ENCODE measurements at regions not wholly inside any gene's neighbourhood (a gene's known extent, or its start where the extent isn't known, plus 50 kb on each side); places are given as distances from the start of the nearest gene placed in this dataset.

GRCh38 chr2:47266939-47267710, 90.8 kb upstream of the CALM2 start:
- intact Hi-C loops (cut with DNase I), result loop anchor here in 1 of 2 donors (10.0 kb wide), 1 partner anchor 262 kb away; no protein-coding TSS in a partner anchor
- no peak overlapping the region for H3K27ac ChIP-seq
- no peak for DNase-seq
- no peak overlapping the region for H3K4me3 ChIP-seq
- 85 to 98% (median 93%) methylated on average over 5 to 8 of the region's 8 CpGs for WGBS, 4 donors
- peaks cover 6 to 15% of the 10 kb centered on the region in 2 donors for H3K4me1 ChIP-seq (replicated peaks in 1 of 2)
- TF ChIP-seq POLR2A (IDR thresholded peaks at IDR 0.05), result no peak
- TF ChIP-seq, protein P1, sequence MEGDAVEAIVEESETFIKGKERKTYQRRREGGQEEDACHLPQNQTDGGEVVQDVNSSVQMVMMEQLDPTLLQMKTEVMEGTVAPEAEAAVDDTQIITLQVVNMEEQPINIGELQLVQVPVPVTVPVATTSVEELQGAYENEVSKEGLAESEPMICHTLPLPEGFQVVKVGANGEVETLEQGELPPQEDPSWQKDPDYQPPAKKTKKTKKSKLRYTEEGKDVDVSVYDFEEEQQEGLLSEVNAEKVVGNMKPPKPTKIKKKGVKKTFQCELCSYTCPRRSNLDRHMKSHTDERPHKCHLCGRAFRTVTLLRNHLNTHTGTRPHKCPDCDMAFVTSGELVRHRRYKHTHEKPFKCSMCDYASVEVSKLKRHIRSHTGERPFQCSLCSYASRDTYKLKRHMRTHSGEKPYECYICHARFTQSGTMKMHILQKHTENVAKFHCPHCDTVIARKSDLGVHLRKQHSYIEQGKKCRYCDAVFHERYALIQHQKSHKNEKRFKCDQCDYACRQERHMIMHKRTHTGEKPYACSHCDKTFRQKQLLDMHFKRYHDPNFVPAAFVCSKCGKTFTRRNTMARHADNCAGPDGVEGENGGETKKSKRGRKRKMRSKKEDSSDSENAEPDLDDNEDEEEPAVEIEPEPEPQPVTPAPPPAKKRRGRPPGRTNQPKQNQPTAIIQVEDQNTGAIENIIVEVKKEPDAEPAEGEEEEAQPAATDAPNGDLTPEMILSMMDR (IDR thresholded peaks at IDR 0.05), result no peak
- no peaks in the 10 kb centered on the region for H3K27me3 ChIP-seq
- no peaks in the 10 kb centered on the region for H3K36me3 ChIP-seq (replicated peaks in 1 of 2)
- H3K9me3 ChIP-seq (replicated peaks in 1 of 3), result no peaks in the 10 kb centered on the region

GRCh38 chr2:47265751-47266231, 89.5 kb upstream of the CALM2 start:
- WGBS, 4 donors, result 68 to 78% (median 73%) methylated on average over 5 of the region's 5 CpGs
- H3K36me3 ChIP-seq (replicated peaks in 1 of 2), result no peaks in the 10 kb centered on the region
- no peaks in the 10 kb centered on the region for H3K9me3 ChIP-seq (replicated peaks in 1 of 3)
- peaks cover 6 to 11% of the 10 kb centered on the region in 2 donors for H3K4me1 ChIP-seq (replicated peaks in 1 of 2)
- no peak for TF ChIP-seq POLR2A (IDR thresholded peaks at IDR 0.05)
- TF ChIP-seq, protein P1 (IDR thresholded peaks at IDR 0.05), result no peak
- DNase-seq, result no peak
- intact Hi-C loops (cut with DNase I), result loop anchor here in 1 of 2 donors (10.0 kb wide), 1 partner anchor 261 kb away; no protein-coding TSS in a partner anchor
- no peak overlapping the region for H3K4me3 ChIP-seq
- H3K27me3 ChIP-seq, result no peaks in the 10 kb centered on the region
- H3K27ac ChIP-seq, result no peak overlapping the region

- Histone ChIP-seq H3K4me3 (no peak overlapping the region), H3K36me3 (replicated peaks in 1 of 2) (no peaks in the 10 kb centered on the region), H3K4me1 (replicated peaks in 1 of 2) (peaks cover 6 to 11% of the 10 kb centered on the region in 2 donors), H3K9me3 (replicated peaks in 1 of 3) (no peaks in the 10 kb centered on the region), H3K27ac (no peak overlapping the region), H3K27me3 (no peaks in the 10 kb centered on the region)
- 75 to 87% (median 81%) methylated on average over 8 of the region's 8 CpGs for WGBS, 4 donors
- TF ChIP-seq, protein P1 (IDR thresholded peaks at IDR 0.05), result no peak
- TF ChIP-seq POLR2A (IDR thresholded peaks at IDR 0.05), result no peak
- DNase-seq, result no peak
- intact Hi-C loops (cut with DNase I), result loop anchor here in 1 of 2 donors (10.0 kb wide), 1 partner anchor 260 kb away; no protein-coding TSS in a partner anchor
These were observed 88.8 kb upstream of the CALM2 start for GRCh38 chr2:47265158-47265557.

- Histone ChIP-seq H3K4me1 (replicated peaks in 1 of 2) (peaks cover 6 to 7% of the 10 kb centered on the region in 2 donors), H3K27me3 (no peaks in the 10 kb centered on the region), H3K27ac (no peak overlapping the region), H3K36me3 (replicated peaks in 1 of 2) (no peaks in the 10 kb centered on the region), H3K9me3 (replicated peaks in 1 of 3) (no peaks in the 10 kb centered on the region), H3K4me3 (no peak overlapping the region)
- TF ChIP-seq, protein P1 (IDR thresholded peaks at IDR 0.05), result no peak
- no peak for TF ChIP-seq POLR2A (IDR thresholded peaks at IDR 0.05)
- intact Hi-C loops (cut with DNase I), result loop anchor here in 1 of 2 donors (10.0 kb wide), 1 partner anchor 260 kb away; no protein-coding TSS in a partner anchor
- DNase-seq, result no peak
- 94 to 96% (median 95%) methylated on average over 8 of the region's 8 CpGs for WGBS, 4 donors
These were observed 88.4 kb upstream of the CALM2 start for GRCh38 chr2:47264686-47265085.

Measured in adrenal gland (tissue), 9 donors.